Activated naive CD4-positive, alpha-beta T cell treated with anti-CD3 and anti-CD28 coated beads, Interleukin-2, amount 50 U/mL, for 72 hours (primary cell): ENCODE measurements at regions not wholly inside any gene's neighbourhood (a gene's known extent, or its start where the extent isn't known, plus 50 kb on each side); places are given as distances from the start of the nearest gene placed in this dataset.
"Not testable (repeated sequence)": the region's sequence is repeated elsewhere in the genome, so short reads cannot be mapped to it uniquely, and the experiment has no call there.

Experiments
- ATAC-seq, 2 donors: fragments of 150-1000 bp; cut with Tn5 transposase; 2 replicates each; pipeline ENCODE4 v1.10.0; 2021; ENCODE audit warnings: mild to moderate bottlenecking in 2 of 2, moderate library complexity in 2 of 2
- DNase-seq, 2 donors: peaks; one replicate each; pipeline ENCODE4 v3.0.0; 2021 to 2022; ENCODE audit warnings: low spot score in 2 of 2
- H3K27ac Mint-ChIP-seq, 2 donors: one replicate each; pipeline ENCODE4 v1.8.0; 2022; ENCODE audit warnings: mild to moderate bottlenecking in 2 of 2, mixed read lengths in 2 of 2
- H3K36me3 Mint-ChIP-seq, 2 donors: one replicate each; pipeline ENCODE4 v1.8.0; 2022; ENCODE audit warnings: mixed read lengths in 2 of 2
- H3K9me3 Mint-ChIP-seq, 2 donors: one replicate each; pipeline ENCODE4 v1.8.0; 2022; ENCODE audit warnings: mixed read lengths in 2 of 2

- DNase-seq (no peak), ATAC-seq (no peak)
- no peak overlapping the region for H3K27ac Mint-ChIP-seq
- H3K9me3 Mint-ChIP-seq, result peaks cover 21 to 26% of the 10 kb centered on the region in 2 donors
- peaks cover 0 to 5% of the 10 kb centered on the region in 2 donors for H3K36me3 Mint-ChIP-seq
These were observed 1365.3 kb upstream of the WWC1 start for GRCh38 chr5:166926138-166926537.

DNA sequence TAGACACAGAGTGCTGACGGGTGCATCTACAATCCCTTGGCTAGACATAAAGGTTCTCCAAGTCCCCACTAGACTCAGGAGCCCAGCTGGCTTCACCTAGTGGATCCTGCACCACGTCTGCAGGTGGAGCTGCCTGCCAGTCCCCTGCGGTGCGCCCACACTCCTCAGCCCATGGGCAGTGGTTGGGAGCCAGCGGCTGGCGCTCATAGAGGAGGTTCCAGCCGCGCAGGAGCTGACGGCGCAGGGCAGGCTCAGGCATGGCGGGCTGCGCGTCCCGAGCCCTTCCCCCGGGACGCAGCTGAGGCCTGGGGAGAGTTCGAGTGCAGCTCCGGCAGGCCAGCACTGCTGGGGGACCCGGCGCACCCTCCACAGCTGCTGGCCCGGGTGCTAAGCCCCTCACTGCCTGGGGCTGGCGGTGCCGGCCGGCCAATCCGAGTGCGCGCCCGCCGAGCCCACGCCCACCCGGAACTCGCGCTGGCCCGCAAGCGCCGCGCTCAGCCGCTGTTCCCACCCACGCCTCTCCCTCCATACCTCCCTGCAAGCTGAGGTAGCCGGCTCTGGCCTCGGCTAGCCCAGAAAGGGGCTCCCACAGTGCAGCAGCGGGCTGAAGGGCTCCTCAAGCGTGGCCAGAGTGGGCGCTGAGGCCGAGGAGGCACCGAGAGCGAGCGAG is 1364.5 kb upstream of the WWC1 start:
- ATAC-seq, H3K36me3 Mint-ChIP-seq, H3K27ac Mint-ChIP-seq, DNase-seq: not testable (repeated sequence)
- H3K9me3 Mint-ChIP-seq, result peaks cover 29 to 30% of the 10 kb centered on the region in 2 donors

- Mint-ChIP-seq H3K27ac (no peak overlapping the region), H3K9me3 (peaks cover 13 to 23% of the 10 kb centered on the region in 2 donors), H3K36me3 (peaks cover 0 to 6% of the 10 kb centered on the region in 2 donors)
- no peak for ATAC-seq
- DNase-seq, result no peak
These were observed 1355.1 kb upstream of the WWC1 start for GRCh38 chr5:166936351-166936750.

DNA sequence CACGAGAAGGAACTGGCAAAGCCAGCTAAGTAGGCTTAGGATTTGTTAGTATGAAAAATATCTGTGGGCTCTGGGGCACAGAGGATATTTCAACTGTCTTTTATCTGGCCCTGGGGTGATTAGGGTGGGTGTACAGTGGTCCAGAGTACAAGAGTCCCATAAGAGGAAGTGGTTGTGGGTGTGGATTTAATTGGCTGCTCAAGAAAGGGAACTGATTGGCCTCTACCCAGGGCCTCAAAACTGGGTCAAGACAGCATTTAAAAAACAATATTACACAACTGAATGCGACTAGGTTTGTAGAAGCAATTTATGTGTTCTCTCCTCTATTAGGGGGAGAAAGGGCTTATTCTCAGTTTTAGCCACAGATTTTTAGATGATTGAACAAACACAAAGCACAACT is 1353.4 kb upstream of the WWC1 start:
- H3K36me3 Mint-ChIP-seq, result peaks cover 3 to 6% of the 10 kb centered on the region in 2 donors
- H3K9me3 Mint-ChIP-seq, result peaks cover 9 to 20% of the 10 kb centered on the region in 2 donors
- ATAC-seq (no peak), DNase-seq (no peak)
- H3K27ac Mint-ChIP-seq, result no peak overlapping the region

DNA sequence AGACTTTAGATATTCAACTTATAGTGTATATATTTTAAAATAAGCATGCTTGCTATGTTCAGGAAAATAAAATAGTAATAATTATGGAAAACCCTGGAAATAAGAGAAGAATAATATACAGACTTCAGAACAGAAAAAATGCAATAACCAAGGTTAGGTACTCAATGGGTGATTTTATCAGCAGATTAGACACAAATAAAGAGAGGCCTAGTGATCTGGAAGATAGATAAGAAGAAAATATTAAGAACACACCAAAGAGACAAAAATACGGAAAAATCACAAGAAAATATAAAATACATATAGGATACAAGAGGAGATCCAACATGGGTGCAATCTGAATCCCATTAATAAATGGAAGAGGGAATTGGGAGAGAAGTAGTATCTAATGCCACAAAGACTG is 1348.5 kb upstream of the WWC1 start:
- H3K9me3 Mint-ChIP-seq, result peaks cover 7 to 12% of the 10 kb centered on the region in 2 donors
- peaks cover 0 to 6% of the 10 kb centered on the region in 2 donors for H3K36me3 Mint-ChIP-seq
- DNase-seq, result no peak
- no peak overlapping the region for H3K27ac Mint-ChIP-seq
- no peak for ATAC-seq

DNA sequence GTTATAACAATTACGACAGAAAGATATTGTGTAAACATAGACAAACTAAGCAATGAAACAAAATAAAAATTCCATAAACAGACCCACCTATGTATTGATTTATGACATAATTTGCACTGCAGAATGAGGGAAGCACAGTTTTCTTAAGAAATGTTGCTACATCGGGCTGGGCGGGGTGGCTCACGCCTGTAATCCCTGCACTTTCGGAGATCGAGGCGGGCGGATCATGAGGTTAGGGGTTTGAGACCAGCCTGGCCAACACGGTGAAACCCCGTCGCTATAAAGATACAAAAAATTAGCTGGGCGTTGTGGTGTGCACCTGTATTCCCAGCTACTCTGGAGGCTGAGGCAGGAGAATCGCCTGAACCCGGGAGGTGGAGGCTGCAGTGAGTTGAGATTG is 1344.4 kb upstream of the WWC1 start:
- ATAC-seq (no peak), DNase-seq (no peak)
- Mint-ChIP-seq H3K27ac (no peak overlapping the region), H3K36me3 (peaks cover 0 to 6% of the 10 kb centered on the region in 2 donors), H3K9me3 (peaks cover 4 to 10% of the 10 kb centered on the region in 2 donors)

DNA sequence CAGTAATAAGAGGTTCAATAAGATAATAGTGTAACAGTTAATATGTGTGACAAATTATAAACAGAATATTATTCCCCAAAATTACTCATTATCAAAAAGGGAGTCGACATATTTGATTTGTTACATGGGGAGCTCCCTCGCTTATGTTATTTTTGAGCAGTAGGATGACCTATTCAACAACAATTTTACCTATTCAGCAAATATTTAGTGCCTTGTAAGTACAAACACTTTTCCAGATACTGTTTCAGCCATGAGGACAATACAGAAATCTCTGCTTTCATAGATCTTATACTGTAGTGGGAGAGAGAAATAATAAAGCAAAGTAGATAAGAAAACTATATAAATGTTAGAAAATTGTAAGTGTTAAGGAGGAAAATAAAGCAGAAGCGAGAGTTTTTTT is 1342.8 kb upstream of the WWC1 start:
- no peak for ATAC-seq

DNA sequence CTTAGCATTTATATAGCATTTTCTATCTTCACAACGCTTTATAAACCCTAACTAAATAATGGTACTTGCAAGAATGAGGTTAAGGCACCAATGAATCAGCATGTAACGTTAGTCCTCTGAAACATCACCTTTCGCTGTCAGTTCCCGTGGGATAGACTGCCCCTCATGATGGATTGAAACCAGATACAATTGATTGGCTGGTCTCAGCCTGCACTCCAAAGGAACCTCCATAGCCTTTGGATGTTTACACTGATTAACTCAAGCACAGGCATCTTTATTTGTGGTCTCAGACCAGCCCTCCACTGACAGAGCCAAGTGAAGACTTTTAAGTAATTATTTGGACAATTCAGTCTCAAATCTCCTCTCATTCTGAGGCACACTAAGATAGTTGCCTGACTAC is 1339.4 kb upstream of the WWC1 start:
- no peak overlapping the region for H3K27ac Mint-ChIP-seq
- H3K36me3 Mint-ChIP-seq, result no peaks in the 10 kb centered on the region
- no peak for ATAC-seq
- no peak for DNase-seq
- peaks cover 4 to 6% of the 10 kb centered on the region in 2 donors for H3K9me3 Mint-ChIP-seq

More for the DNA sequence above, 1342.8 kb upstream of the WWC1 start:
- H3K9me3 Mint-ChIP-seq, result peaks cover 4% of the 10 kb centered on the region in 2 donors
- no peak for DNase-seq
- H3K27ac Mint-ChIP-seq, result no peak overlapping the region
- no peaks in the 10 kb centered on the region for H3K36me3 Mint-ChIP-seq

DNA sequence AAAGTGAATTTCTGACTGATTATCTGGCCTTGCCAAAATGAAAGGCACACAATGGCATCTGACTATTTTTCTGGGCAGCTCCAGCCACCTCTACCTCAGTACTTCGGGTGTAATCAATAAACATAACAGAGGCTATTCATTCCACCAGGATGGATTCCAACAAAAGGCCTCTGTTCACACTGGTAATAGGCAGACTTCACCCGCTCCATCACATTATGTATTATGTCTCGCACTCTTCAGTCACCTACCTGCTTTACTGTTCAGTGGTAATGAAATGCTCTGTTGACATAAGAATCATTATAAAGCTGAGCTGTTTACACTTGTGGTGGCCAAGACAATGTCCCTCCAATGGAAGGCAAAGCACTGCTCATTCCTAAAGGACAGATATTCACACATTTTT is 1333.7 kb upstream of the WWC1 start:
- peaks cover 10 to 19% of the 10 kb centered on the region in 2 donors for H3K9me3 Mint-ChIP-seq
- no peak for ATAC-seq
- no peaks in the 10 kb centered on the region for H3K36me3 Mint-ChIP-seq
- H3K27ac Mint-ChIP-seq, result no peak overlapping the region
- DNase-seq, result no peak

GRCh38 chr5:166959766-166960165 is 1331.7 kb upstream of the WWC1 start:
- H3K36me3 Mint-ChIP-seq, result peaks cover 0 to 6% of the 10 kb centered on the region in 2 donors
- ATAC-seq (no peak), DNase-seq (no peak)
- peaks cover 19 to 22% of the 10 kb centered on the region in 2 donors for H3K9me3 Mint-ChIP-seq
- no peak overlapping the region for H3K27ac Mint-ChIP-seq

DNA sequence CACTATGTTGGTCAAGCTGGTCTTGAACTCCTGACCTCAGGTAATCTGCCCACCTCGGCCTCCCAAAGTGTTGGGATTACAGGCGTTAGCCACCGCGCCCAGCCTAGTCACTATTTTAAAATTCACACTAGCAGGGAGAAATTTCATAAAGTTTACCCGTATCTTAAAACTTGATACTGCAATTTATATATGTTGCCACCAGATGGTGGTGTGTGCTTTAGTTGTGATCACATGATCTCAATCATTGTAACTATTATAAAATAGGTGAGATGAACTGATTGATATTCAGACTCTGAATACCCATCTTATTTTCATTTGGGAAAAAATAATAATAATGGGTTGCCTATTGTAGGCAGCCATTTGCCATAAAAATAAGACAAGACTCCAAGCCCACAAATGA is 1330.4 kb upstream of the WWC1 start:
- Mint-ChIP-seq H3K27ac (no peak overlapping the region), H3K36me3 (peaks cover 0 to 6% of the 10 kb centered on the region in 2 donors), H3K9me3 (peaks cover 25 to 26% of the 10 kb centered on the region in 2 donors)
- ATAC-seq, result no peak
- DNase-seq, result no peak

- ATAC-seq (no peak), DNase-seq (no peak)
- Mint-ChIP-seq H3K27ac (no peak overlapping the region), H3K9me3 (peaks cover 27 to 28% of the 10 kb centered on the region in 2 donors), H3K36me3 (peaks cover 0 to 6% of the 10 kb centered on the region in 2 donors)
These were observed 1329.5 kb upstream of the WWC1 start for GRCh38 chr5:166961913-166962312.

- H3K27ac Mint-ChIP-seq, result no peak overlapping the region
- no peak for DNase-seq
- H3K36me3 Mint-ChIP-seq, result peaks cover 0 to 6% of the 10 kb centered on the region in 2 donors
- no peak for ATAC-seq
- peaks cover 24 to 27% of the 10 kb centered on the region in 2 donors for H3K9me3 Mint-ChIP-seq
These were observed 1329.0 kb upstream of the WWC1 start for GRCh38 chr5:166962461-166962860.

GRCh38 chr5:166963596-166963995 is 1327.8 kb upstream of the WWC1 start:
- Mint-ChIP-seq H3K36me3 (peaks cover 0 to 6% of the 10 kb centered on the region in 2 donors), H3K9me3 (peaks cover 24 to 27% of the 10 kb centered on the region in 2 donors), H3K27ac (no peak overlapping the region)
- ATAC-seq (no peak), DNase-seq (no peak)

GRCh38 chr5:166977911-166978422 is 1313.5 kb upstream of the WWC1 start:
- DNase-seq (no peak), ATAC-seq (no peak)
- no peak overlapping the region for H3K27ac Mint-ChIP-seq
- H3K36me3 Mint-ChIP-seq, result peaks cover 0 to 6% of the 10 kb centered on the region in 2 donors
- peaks cover 0 to 4% of the 10 kb centered on the region in 2 donors for H3K9me3 Mint-ChIP-seq

GRCh38 chr5:166979307-166979895 is 1312.0 kb upstream of the WWC1 start:
- Mint-ChIP-seq H3K36me3 (peaks cover 0 to 6% of the 10 kb centered on the region in 2 donors), H3K9me3 (peaks cover 0 to 1% of the 10 kb centered on the region in 2 donors), H3K27ac (no peak overlapping the region)
- DNase-seq (no peak), ATAC-seq (no peak)

DNA sequence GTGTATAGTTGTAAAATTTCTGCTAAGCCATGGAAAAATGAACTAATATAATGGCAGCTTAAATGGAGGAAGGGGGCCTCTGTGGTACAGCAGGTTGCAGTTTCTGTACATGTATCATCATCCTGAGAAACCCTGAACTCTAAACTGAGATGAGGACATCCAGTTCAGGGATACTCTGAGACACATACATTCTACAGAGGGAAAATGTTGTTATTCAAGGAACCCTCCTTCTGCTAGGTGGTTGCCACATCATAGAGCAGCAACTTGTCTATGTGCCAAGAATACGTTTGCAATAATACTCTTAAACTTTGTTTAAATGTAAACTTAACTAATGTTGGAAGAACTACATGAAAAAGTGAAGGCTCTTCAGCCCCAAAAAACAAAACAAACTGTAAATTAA is 1310.8 kb upstream of the WWC1 start:
- ATAC-seq, result no peak
- no peaks in the 10 kb centered on the region for H3K9me3 Mint-ChIP-seq
- DNase-seq, result no peak
- H3K36me3 Mint-ChIP-seq, result peaks cover 0 to 6% of the 10 kb centered on the region in 2 donors
- no peak overlapping the region for H3K27ac Mint-ChIP-seq

DNA sequence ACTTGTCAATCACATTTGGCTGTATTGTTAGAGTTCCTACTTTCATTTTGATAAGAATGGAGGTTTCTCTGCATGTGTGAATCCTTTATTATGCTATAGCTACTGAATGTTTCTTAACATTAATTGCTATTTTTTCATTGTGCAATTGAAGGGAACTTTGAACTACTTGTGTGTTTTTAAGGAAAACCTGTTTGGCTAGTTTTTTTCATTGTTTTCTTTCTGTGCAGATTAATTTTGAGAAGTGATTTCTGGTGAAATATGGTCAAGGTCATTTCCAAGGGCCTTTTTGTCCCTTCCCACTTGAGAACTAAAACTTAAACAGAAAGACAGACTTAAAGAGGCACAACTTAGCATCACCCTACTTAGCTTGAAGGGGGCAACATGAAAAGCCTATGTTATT is 1309.2 kb upstream of the WWC1 start:
- Mint-ChIP-seq H3K27ac (no peak overlapping the region), H3K9me3 (no peaks in the 10 kb centered on the region), H3K36me3 (peaks cover 0 to 6% of the 10 kb centered on the region in 2 donors)
- ATAC-seq, result no peak
- no peak for DNase-seq
